ENCODE measurements at regions not wholly inside any gene's neighbourhood (a gene's known extent, or its start where the extent isn't known, plus 50 kb on each side); places are given as distances from the start of the nearest gene placed in this dataset.
"Not testable (repeated sequence)": the region's sequence is repeated elsewhere in the genome, so short reads cannot be mapped to it uniquely, and the experiment has no call there.

- no peak for DNase-seq (ENCODE audit: low spot score)
- intact Hi-C loops (cut with micrococcal nuclease; ENCODE audit: unreplicated experiment) = no loop called here
- Histone ChIP-seq H3K9me3 (ENCODE audit: low read depth, low read length, poor library complexity, severe bottlenecking) (no peaks in the 10 kb centered on the region), H3K36me3 (ENCODE audit: insufficient read depth, low read length, poor library complexity, severe bottlenecking) (no peaks in the 10 kb centered on the region), H3K4me3 (ENCODE audit: low read depth, low read length, poor library complexity, severe bottlenecking) (no peak overlapping the region), H3K4me1 (ENCODE audit: insufficient read depth, low read length, poor library complexity, severe bottlenecking) (no peaks in the 10 kb centered on the region), H3K27ac (ENCODE audit: low read depth, low read length, poor library complexity, severe bottlenecking) (no peak overlapping the region), H3K27me3 (replicated peaks; ENCODE audit: insufficient read depth, low read depth, low read length, poor library complexity) (no peaks in the 10 kb centered on the region)
- no TSS peak for BruUV-seq (replicated peaks)
- TF ChIP-seq EZH2 (IDR thresholded peaks at IDR 0.05; ENCODE audit: borderline replicate concordance, low read depth, low read length, poor library complexity, severe bottlenecking) (no peak), CTCF (conservative IDR thresholded peaks at IDR 0.05; ENCODE audit: low read depth, low read length) (no peak)
- POLR2A ChIA-PET (ENCODE audit: low non-redundant PET) = no interaction called here
- CTCF ChIA-PET = no interaction called here
Observed at GRCh38 chr2:188032306-188032705, 259.4 kb upstream of the GULP1 start.

DNA sequence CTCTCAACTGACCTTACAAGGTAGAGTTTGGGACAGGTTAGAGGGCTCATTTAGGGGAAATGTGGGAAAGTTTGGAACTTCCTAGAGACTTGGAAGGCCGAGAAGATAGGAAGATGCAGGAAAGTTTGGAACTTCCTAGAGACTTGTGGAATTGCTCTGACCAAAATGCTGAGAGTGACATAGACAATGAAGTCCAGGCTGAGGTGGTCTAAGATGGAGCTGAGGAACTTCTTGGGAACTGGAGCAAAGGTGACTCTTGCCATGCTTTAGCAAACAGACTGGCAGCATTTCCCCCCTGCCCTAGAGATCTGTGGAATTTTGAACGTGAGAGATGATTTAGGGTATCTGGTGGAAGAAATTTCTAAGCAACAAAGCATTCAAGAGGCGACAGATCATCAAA is 258.9 kb upstream of the GULP1 start:
- POLR2A ChIA-PET (ENCODE audit: low non-redundant PET) = no interaction called here
- H3K27ac ChIP-seq (ENCODE audit: low read depth, low read length, poor library complexity, severe bottlenecking) = no peak overlapping the region
- H3K36me3 ChIP-seq (ENCODE audit: insufficient read depth, low read length, poor library complexity, severe bottlenecking) = no peaks in the 10 kb centered on the region
- intact Hi-C loops (cut with micrococcal nuclease; ENCODE audit: unreplicated experiment) = no loop called here
- DNase-seq (ENCODE audit: low spot score) = no peak
- H3K9me3 ChIP-seq (ENCODE audit: low read depth, low read length, poor library complexity, severe bottlenecking) = no peaks in the 10 kb centered on the region
- TF ChIP-seq EZH2 (IDR thresholded peaks at IDR 0.05; ENCODE audit: borderline replicate concordance, low read depth, low read length, poor library complexity, severe bottlenecking) = no peak
- no peak for TF ChIP-seq CTCF (conservative IDR thresholded peaks at IDR 0.05; ENCODE audit: low read depth, low read length)
- no peaks in the 10 kb centered on the region for H3K4me1 ChIP-seq (ENCODE audit: insufficient read depth, low read length, poor library complexity, severe bottlenecking)
- CTCF ChIA-PET = no interaction called here
- no peak overlapping the region for H3K4me3 ChIP-seq (ENCODE audit: low read depth, low read length, poor library complexity, severe bottlenecking)
- no TSS peak for BruUV-seq (replicated peaks)
- no peaks in the 10 kb centered on the region for H3K27me3 ChIP-seq (replicated peaks; ENCODE audit: insufficient read depth, low read depth, low read length, poor library complexity)

DNA sequence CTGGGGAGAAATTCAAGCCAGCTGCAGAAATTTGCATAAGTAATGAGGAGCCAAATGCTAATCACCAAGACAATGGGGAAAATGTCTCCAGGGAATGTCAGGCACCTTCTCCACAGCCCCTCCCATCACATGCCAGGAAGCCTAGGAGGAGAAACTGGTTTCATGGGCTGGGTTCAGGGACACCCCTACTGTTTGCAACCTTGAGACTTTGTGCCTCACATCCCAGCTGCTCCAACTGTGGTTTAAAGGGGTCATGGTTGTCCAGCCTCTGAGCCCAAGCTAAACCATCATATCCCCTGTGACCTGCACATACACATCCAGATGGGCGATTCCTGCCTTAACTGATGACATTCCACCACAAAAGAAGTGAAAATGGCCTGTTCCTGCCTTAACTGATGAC is 258.4 kb upstream of the GULP1 start:
- CTCF ChIA-PET; H3K36me3 ChIP-seq (ENCODE audit: insufficient read depth, low read length, poor library complexity, severe bottlenecking); H3K9me3 ChIP-seq (ENCODE audit: low read depth, low read length, poor library complexity, severe bottlenecking); POLR2A ChIA-PET (ENCODE audit: low non-redundant PET); H3K4me1 ChIP-seq (ENCODE audit: insufficient read depth, low read length, poor library complexity, severe bottlenecking); H3K4me3 ChIP-seq (ENCODE audit: low read depth, low read length, poor library complexity, severe bottlenecking); BruUV-seq (replicated peaks); H3K27me3 ChIP-seq (replicated peaks; ENCODE audit: insufficient read depth, low read depth, low read length, poor library complexity); DNase-seq (ENCODE audit: low spot score); intact Hi-C loops (cut with micrococcal nuclease; ENCODE audit: unreplicated experiment); H3K27ac ChIP-seq (ENCODE audit: low read depth, low read length, poor library complexity, severe bottlenecking): not testable (repeated sequence)

DNA sequence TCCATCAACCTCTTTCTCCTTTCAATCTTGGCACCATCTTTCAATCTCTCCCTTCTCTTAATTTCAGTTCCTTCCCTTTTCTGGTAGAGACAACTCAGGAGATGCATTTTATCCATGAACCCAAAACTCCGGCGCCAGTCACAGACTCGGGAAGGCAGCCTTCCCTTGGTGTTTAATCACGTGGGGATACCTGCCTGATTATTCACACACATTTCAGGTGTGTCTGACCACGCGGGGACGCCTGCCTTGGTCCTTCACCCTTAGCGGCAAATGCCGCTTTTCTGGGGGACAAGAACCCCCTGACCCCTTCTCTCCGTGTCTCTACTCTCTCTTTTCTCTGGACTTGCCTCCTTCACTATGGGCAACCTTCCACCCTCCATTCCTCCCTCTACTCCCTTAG is 257.6 kb upstream of the GULP1 start:
- CTCF ChIA-PET = not testable (repeated sequence)

GRCh38 chr2:188035377-188035776 is 256.3 kb upstream of the GULP1 start:
- CTCF ChIA-PET; POLR2A ChIA-PET (ENCODE audit: low non-redundant PET); H3K27ac ChIP-seq (ENCODE audit: low read depth, low read length, poor library complexity, severe bottlenecking); BruUV-seq (replicated peaks); H3K9me3 ChIP-seq (ENCODE audit: low read depth, low read length, poor library complexity, severe bottlenecking); H3K4me3 ChIP-seq (ENCODE audit: low read depth, low read length, poor library complexity, severe bottlenecking); DNase-seq (ENCODE audit: low spot score); intact Hi-C loops (cut with micrococcal nuclease; ENCODE audit: unreplicated experiment); H3K36me3 ChIP-seq (ENCODE audit: insufficient read depth, low read length, poor library complexity, severe bottlenecking); H3K4me1 ChIP-seq (ENCODE audit: insufficient read depth, low read length, poor library complexity, severe bottlenecking); H3K27me3 ChIP-seq (replicated peaks; ENCODE audit: insufficient read depth, low read depth, low read length, poor library complexity): not testable (repeated sequence)

More for the DNA sequence above, 257.6 kb upstream of the GULP1 start:
- H3K4me3 ChIP-seq (ENCODE audit: low read depth, low read length, poor library complexity, severe bottlenecking); H3K9me3 ChIP-seq (ENCODE audit: low read depth, low read length, poor library complexity, severe bottlenecking); H3K36me3 ChIP-seq (ENCODE audit: insufficient read depth, low read length, poor library complexity, severe bottlenecking); intact Hi-C loops (cut with micrococcal nuclease; ENCODE audit: unreplicated experiment); BruUV-seq (replicated peaks); H3K4me1 ChIP-seq (ENCODE audit: insufficient read depth, low read length, poor library complexity, severe bottlenecking); H3K27ac ChIP-seq (ENCODE audit: low read depth, low read length, poor library complexity, severe bottlenecking); DNase-seq (ENCODE audit: low spot score); H3K27me3 ChIP-seq (replicated peaks; ENCODE audit: insufficient read depth, low read depth, low read length, poor library complexity); POLR2A ChIA-PET (ENCODE audit: low non-redundant PET): not testable (repeated sequence)

DNA sequence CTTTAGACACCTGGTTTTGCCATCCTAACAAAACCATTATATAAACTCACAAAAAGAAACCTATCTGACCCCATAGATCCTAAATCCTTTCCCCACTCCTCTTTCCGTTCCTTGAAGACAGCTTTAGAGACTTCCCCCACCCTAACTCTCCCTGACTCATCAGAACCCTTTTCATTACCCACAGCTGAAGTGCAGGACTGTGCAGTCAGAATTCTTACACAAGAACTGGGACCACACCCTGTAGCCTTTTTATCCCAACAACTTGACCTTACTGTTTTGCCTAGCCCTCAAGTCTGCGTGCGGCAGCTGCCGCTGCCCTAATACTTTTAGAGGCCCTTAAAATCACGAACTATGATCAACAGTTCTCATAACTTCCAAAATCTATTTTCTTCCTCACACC is 254.9 kb upstream of the GULP1 start:
- DNase-seq (ENCODE audit: low spot score); BruUV-seq (replicated peaks); CTCF ChIA-PET: not testable (repeated sequence)

More for the DNA sequence above, 254.9 kb upstream of the GULP1 start:
- intact Hi-C loops (cut with micrococcal nuclease; ENCODE audit: unreplicated experiment); H3K4me1 ChIP-seq (ENCODE audit: insufficient read depth, low read length, poor library complexity, severe bottlenecking); H3K27ac ChIP-seq (ENCODE audit: low read depth, low read length, poor library complexity, severe bottlenecking); H3K4me3 ChIP-seq (ENCODE audit: low read depth, low read length, poor library complexity, severe bottlenecking); POLR2A ChIA-PET (ENCODE audit: low non-redundant PET); H3K36me3 ChIP-seq (ENCODE audit: insufficient read depth, low read length, poor library complexity, severe bottlenecking); H3K9me3 ChIP-seq (ENCODE audit: low read depth, low read length, poor library complexity, severe bottlenecking); H3K27me3 ChIP-seq (replicated peaks; ENCODE audit: insufficient read depth, low read depth, low read length, poor library complexity): not testable (repeated sequence)

Data from A673 (cell line).